LNCaP clone FGC (cell line): ENCODE measurements at regions not wholly inside any gene's neighbourhood (a gene's known extent, or its start where the extent isn't known, plus 50 kb on each side); places are given as distances from the start of the nearest gene placed in this dataset.

Source experiments
- DNase-seq: peaks from one replicate; pipeline ENCODE4 v3.0.0-alpha.2; 2011; ENCODE audit warnings: low read depth
- H3K4me3 ChIP-seq: 2 replicates; pipeline ENCODE4 v1.5.1; 2011; ENCODE audit warnings: mild to moderate bottlenecking, low read depth, low read length, control low read depth
- TF ChIP-seq, protein P1 (sequence below): IDR thresholded peaks from 2 replicates; pipeline ENCODE4 v1.5.1; 2012; ENCODE audit warnings: mild to moderate bottlenecking; ENCODE audit not compliant: control insufficient read depth, insufficient read depth; ENCODE audit errors: extremely low read depth

DNA sequence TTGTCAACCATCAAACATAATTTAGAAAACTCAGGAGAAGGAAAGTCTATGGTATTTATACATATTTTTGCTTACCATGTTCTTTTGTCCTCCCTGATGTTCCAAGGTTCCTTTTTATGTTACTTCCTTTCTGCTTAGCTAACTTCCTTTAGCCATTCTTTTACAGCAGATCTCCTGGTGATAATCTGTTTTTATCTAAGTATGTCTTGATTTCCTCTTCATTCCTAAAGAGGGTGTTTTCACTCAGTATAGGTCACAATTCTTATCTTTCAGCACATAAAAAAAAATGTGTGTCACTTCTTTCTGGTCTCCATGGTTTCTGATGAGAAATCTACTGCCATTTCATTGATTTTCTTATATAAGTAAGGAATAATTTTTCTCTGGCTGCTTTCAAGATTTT, 384.4 kb upstream of the PDE4D start:
- TF ChIP-seq, protein P1, sequence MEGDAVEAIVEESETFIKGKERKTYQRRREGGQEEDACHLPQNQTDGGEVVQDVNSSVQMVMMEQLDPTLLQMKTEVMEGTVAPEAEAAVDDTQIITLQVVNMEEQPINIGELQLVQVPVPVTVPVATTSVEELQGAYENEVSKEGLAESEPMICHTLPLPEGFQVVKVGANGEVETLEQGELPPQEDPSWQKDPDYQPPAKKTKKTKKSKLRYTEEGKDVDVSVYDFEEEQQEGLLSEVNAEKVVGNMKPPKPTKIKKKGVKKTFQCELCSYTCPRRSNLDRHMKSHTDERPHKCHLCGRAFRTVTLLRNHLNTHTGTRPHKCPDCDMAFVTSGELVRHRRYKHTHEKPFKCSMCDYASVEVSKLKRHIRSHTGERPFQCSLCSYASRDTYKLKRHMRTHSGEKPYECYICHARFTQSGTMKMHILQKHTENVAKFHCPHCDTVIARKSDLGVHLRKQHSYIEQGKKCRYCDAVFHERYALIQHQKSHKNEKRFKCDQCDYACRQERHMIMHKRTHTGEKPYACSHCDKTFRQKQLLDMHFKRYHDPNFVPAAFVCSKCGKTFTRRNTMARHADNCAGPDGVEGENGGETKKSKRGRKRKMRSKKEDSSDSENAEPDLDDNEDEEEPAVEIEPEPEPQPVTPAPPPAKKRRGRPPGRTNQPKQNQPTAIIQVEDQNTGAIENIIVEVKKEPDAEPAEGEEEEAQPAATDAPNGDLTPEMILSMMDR: no peak
- H3K4me3 ChIP-seq: no peak overlapping the region

DNA sequence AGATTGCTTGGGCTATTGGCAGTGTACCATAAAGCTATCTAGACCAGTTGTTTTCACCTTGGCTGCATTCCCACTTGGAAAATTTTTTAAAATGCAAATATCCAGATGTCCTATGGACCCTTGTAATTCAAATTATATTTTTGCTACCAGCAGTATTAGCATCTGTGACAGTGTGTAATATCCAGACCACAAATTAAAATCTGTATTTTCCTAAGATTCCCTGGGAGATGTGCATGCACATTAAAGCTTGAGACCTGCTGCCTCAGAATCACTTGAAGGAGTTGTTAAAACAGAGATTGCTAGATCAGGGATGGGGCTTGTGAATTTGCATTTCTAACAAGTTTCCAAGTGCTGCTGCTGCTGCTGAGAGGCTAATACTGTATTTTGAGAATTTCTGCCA, 381.2 kb upstream of the PDE4D start:
- no peak for DNase-seq
- no peak overlapping the region for H3K4me3 ChIP-seq
- TF ChIP-seq, protein P1: no peak

More for the DNA sequence above, 384.4 kb upstream of the PDE4D start:
- no peak for DNase-seq

DNA sequence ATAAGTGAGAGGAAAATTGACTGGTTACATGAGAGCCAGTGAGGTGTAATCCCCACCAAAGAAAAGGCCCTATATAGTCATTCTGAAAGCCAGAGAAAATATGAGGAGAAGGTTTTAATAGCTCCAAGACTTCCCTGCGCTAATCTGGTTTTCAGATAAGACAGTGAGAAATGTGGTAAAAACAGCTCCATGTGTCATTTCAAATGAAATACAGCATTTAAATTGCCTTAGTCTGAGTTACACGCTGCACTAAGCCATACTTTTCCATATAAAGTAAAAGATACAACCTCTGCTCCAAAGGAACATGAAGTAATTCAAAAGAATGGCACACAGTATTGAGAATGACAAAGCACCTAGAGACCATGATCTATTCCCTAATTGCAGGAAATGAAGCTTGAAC, 378.0 kb upstream of the PDE4D start:
- no peak overlapping the region for H3K4me3 ChIP-seq
- TF ChIP-seq, protein P1: no peak
- no peak for DNase-seq

DNA sequence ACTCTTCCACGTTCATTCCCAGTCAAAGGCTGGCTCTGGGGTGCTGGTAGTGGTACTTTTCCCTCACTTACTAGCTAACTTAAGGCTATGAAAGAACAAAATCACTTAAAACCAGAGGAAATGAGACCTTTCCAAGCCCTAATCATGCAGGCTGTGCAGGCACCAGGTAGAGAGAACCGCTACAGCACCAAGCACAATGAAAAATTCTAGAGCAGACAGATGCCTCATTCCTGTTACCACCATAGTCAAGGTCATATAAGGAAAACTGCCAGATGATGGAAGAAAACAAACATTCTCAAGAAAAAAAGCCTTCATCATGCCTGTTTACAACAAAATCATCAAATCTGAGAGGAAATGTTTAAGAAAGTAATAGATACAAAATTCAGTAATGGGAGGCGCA, 374.4 kb upstream of the PDE4D start:
- TF ChIP-seq, protein P1: no peak
- no peak for DNase-seq

DNA sequence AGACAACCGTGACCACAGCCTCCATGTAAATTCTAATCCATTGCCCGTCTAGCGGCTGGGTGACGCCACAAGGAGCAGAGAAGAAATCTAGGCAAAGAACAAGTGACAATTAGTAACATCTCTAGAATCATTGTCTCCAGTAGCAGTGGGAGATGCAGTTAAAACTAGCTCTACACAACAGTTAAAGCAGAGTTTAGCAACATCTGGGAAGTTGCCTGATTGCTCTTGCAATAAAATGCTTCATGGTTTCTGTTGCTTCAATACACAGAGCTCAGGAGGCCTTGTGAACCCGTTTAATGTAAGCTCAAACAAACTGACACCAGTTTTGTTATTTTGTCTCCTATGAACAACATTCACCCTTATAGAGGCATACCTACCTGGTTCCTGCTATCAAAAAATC, 369.8 kb upstream of the PDE4D start:
- no peak for DNase-seq
- no peak overlapping the region for H3K4me3 ChIP-seq
- TF ChIP-seq, protein P1: no peak

More for the DNA sequence above, 374.4 kb upstream of the PDE4D start:
- H3K4me3 ChIP-seq: no peak overlapping the region

DNA sequence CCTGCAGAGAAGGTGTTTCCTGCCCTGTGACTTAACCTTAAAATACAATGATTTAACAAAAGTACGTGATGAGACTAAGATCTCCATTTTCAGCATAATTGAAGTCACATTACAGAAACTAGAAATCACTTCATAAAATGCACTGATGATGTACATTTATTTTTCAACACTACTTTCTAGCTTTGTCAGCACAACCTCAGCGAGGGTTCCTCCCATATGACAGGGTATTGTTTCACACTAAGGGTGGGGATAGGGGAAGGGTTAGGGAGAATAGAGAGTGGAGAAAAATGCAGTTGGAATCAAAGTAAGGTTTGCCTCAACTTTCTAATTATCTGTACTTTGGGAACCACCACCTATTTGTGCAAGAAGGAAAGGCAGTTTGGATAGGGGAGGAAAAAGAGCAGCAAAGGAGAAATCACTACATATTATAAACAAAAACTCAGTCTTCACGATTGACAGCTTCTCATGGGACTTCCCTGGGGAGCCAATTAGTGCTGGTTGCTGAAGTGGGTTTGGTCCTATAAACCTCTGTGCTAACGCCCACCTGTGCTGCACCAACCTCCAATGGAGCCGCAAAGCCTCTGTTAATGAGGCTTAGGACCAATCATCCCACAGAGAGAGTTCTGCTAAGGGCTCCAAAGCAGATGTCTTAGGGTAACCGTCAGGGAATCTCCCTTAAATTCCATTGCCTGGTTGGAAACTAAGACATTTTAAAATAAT, 369.2 kb upstream of the PDE4D start:
- no peak overlapping the region for H3K4me3 ChIP-seq
- TF ChIP-seq, protein P1: no peak
- DNase-seq: no peak

DNA sequence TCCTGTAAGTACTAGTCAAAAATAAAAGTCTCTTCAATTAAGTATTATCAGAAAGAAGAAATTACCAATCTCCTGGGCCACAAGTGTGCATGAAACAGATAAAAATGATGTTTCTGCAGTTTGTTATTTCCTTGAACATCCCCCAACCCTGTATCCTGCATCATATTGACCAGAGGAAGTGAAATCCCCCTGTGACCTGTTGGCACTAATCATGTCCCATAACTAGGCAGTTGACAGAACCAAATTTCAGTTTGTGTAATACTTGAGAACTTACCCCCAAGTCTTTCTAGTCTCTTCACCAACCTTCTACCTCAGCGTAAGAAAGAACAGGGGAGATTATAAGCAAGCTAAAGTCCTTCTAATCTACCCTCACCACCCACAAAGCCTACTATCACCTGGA, 368.2 kb upstream of the PDE4D start:
- TF ChIP-seq, protein P1: no peak
- no peak for DNase-seq

More for the DNA sequence above, 368.2 kb upstream of the PDE4D start:
- no peak overlapping the region for H3K4me3 ChIP-seq
